CD4-positive, CD25-positive, alpha-beta regulatory T cell (primary cell): ENCODE measurements at regions not wholly inside any gene's neighbourhood (a gene's known extent, or its start where the extent isn't known, plus 50 kb on each side); places are given as distances from the start of the nearest gene placed in this dataset.

Experiments
- ATAC-seq, 2 donors: fragments of 150-1000 bp; cut with Tn5 transposase; one replicate each; pipeline ENCODE4 v1.10.0; 2021; ENCODE audit warnings: low read depth in 2 of 2, moderate number of reproducible peaks in 2 of 2, moderate library complexity in 1 of 2
- DNase-seq, 3 donors: peaks; one replicate each; pipeline versions ENCODE4 v3.0.0 to v3.0.0-alpha.2; 2012 to 2022; ENCODE audit warnings: mixed read lengths in 1 of 3
- H3K27ac ChIP-seq: one replicate; pipeline ENCODE4 v1.7.0; 2013; ENCODE audit warnings: mild to moderate bottlenecking, low read length; ENCODE audit not compliant: insufficient read depth, poor library complexity, severe bottlenecking
- H3K27me3 ChIP-seq: one replicate; pipeline ENCODE4 v1.7.0; 2013; ENCODE audit warnings: low read length; ENCODE audit not compliant: control insufficient read depth, insufficient read depth
- H3K36me3 ChIP-seq: one replicate; pipeline ENCODE4 v1.7.0; 2013; ENCODE audit warnings: mild to moderate bottlenecking, low read length, moderate library complexity; ENCODE audit not compliant: control insufficient read depth, insufficient read depth
- H3K4me1 ChIP-seq: 2 replicates; pipeline ENCODE4 v1.7.0; 2013; ENCODE audit warnings: mild to moderate bottlenecking, low read length; ENCODE audit not compliant: insufficient read depth, control insufficient read depth, poor library complexity, severe bottlenecking
- H3K4me3 ChIP-seq: one replicate; pipeline ENCODE4 v1.7.0; 2013; ENCODE audit warnings: low read depth, mild to moderate bottlenecking, low read length, moderate library complexity
- H3K9me3 ChIP-seq, 2 experiments: 1 replicate in 1 of 2; 2 replicates in 1 of 2; pipeline ENCODE4 v1.7.0; 2013; ENCODE audit warnings: low read length in 2 of 2, mild to moderate bottlenecking in 1 of 2, moderate library complexity in 1 of 2; ENCODE audit not compliant: control insufficient read depth in 2 of 2
- H3K27ac Mint-ChIP-seq, 3 donors: one replicate each; pipeline ENCODE4 v1.8.0; 2020 to 2022; ENCODE audit warnings: mild to moderate bottlenecking in 3 of 3, mixed read lengths in 3 of 3, moderate library complexity in 2 of 3
- H3K27me3 Mint-ChIP-seq: one replicate; pipeline ENCODE4 v1.8.0; 2022; ENCODE audit warnings: mild to moderate bottlenecking, mixed read lengths
- H3K36me3 Mint-ChIP-seq: one replicate; pipeline ENCODE4 v1.8.0; 2020; ENCODE audit warnings: mixed read lengths
- H3K4me1 Mint-ChIP-seq, 4 donors: one replicate each; pipeline ENCODE4 v1.8.0; 2020 to 2022; ENCODE audit warnings: mixed read lengths in 4 of 4, mild to moderate bottlenecking in 1 of 4
- H3K4me3 Mint-ChIP-seq, 4 donors: one replicate each; pipeline ENCODE4 v1.8.0; 2020 to 2022; ENCODE audit warnings: mild to moderate bottlenecking in 4 of 4, mixed read lengths in 4 of 4, moderate library complexity in 3 of 4
- H3K9me3 Mint-ChIP-seq, 7 donors: one replicate each; pipeline ENCODE4 v1.8.0; 2020 to 2022; ENCODE audit warnings: mixed read lengths in 7 of 7, mild to moderate bottlenecking in 3 of 7, moderate library complexity in 2 of 7

DNA sequence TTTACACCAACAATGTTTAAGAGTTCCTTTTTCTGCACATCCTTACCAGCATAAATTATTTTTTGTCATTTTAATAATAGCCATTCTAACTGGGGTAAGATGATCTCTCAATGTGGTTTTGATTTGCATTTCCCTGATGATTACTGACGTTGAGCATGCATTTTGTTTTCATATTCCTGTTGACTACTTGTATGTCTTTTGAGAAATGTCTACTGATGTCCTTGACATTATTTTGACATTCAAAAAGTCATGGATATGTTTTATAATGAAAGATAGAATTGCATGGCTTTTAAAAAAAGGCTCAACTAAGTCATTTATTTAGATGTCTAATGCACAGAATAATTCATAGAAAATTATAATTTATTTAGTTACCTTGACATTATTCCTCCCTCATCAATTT lies 381.6 kb upstream of the C9orf72 start:
- Histone ChIP-seq H3K27ac (no peak overlapping the region), H3K4me1 (no peaks in the 10 kb centered on the region), H3K9me3 (no peaks in the 10 kb centered on the region), H3K36me3 (no peaks in the 10 kb centered on the region), H3K4me3 (no peak overlapping the region), H3K27me3 (no peaks in the 10 kb centered on the region)
- Mint-ChIP-seq H3K36me3 (no peaks in the 10 kb centered on the region), H3K27me3 (no peaks in the 10 kb centered on the region), H3K27ac (no peak overlapping the region), H3K4me1 (no peaks in the 10 kb centered on the region), H3K4me3 (no peak overlapping the region), H3K9me3 (peaks cover 0 to 8% (median 0%) of the 10 kb centered on the region in 7 donors)
- ATAC-seq (no peak), DNase-seq (no peak)

- peaks cover 0 to 5% (median 2%) of the 10 kb centered on the region in 7 donors for H3K9me3 Mint-ChIP-seq
Measured at GRCh38 chr9:27963836-27964235, 390.6 kb upstream of the C9orf72 start.

DNA sequence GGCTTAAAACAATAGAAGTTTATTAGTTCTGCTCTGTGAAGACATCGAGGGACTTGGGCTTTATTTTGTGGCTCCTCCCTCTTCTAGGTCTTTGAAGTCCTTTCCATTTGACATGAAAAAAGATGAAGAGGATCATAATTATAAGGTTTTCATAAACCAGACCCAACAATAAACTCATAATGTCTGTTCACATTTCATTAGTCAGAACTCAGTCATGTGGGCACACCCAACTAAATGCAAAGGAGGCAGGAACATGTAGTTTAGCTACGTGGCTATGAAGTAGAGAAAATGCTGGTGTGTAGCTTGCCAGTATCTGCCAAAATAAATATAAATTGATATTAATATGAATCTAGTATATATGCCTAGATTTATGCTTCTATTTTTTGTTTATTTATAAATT lies 393.9 kb upstream of the C9orf72 start:
- ATAC-seq = no peak
- peaks cover 0 to 5% (median 2%) of the 10 kb centered on the region in 7 donors for H3K9me3 Mint-ChIP-seq

More at GRCh38 chr9:27963836-27964235, 390.6 kb upstream of the C9orf72 start:
- Histone ChIP-seq H3K36me3 (no peaks in the 10 kb centered on the region), H3K4me3 (no peak overlapping the region), H3K9me3 (no peaks in the 10 kb centered on the region), H3K27me3 (no peaks in the 10 kb centered on the region), H3K4me1 (no peaks in the 10 kb centered on the region), H3K27ac (no peak overlapping the region)
- no peaks in the 10 kb centered on the region for H3K36me3 Mint-ChIP-seq
- no peak overlapping the region for H3K27ac Mint-ChIP-seq
- ATAC-seq = no peak
- no peak overlapping the region for H3K4me3 Mint-ChIP-seq
- H3K4me1 Mint-ChIP-seq = no peaks in the 10 kb centered on the region
- no peak for DNase-seq
- H3K27me3 Mint-ChIP-seq = no peaks in the 10 kb centered on the region

GRCh38 chr9:27977931-27978330 lies 404.6 kb upstream of the C9orf72 start:
- DNase-seq (no peak), ATAC-seq (no peak)
- Mint-ChIP-seq H3K9me3 (peaks cover 0 to 2% (median 0%) of the 10 kb centered on the region in 7 donors), H3K4me3 (no peak overlapping the region), H3K36me3 (no peaks in the 10 kb centered on the region), H3K27me3 (no peaks in the 10 kb centered on the region), H3K27ac (no peak overlapping the region), H3K4me1 (no peaks in the 10 kb centered on the region)
- Histone ChIP-seq H3K4me1 (no peaks in the 10 kb centered on the region), H3K27ac (no peak overlapping the region), H3K9me3 (no peaks in the 10 kb centered on the region), H3K27me3 (no peaks in the 10 kb centered on the region), H3K4me3 (no peak overlapping the region), H3K36me3 (no peaks in the 10 kb centered on the region)

More for the DNA sequence above, 393.9 kb upstream of the C9orf72 start:
- DNase-seq = no peak
- Histone ChIP-seq H3K27me3 (no peaks in the 10 kb centered on the region), H3K4me3 (no peak overlapping the region), H3K4me1 (no peaks in the 10 kb centered on the region), H3K27ac (no peak overlapping the region), H3K36me3 (no peaks in the 10 kb centered on the region), H3K9me3 (no peaks in the 10 kb centered on the region)
- H3K36me3 Mint-ChIP-seq = no peaks in the 10 kb centered on the region
- H3K4me1 Mint-ChIP-seq = no peaks in the 10 kb centered on the region
- no peaks in the 10 kb centered on the region for H3K27me3 Mint-ChIP-seq
- no peak overlapping the region for H3K27ac Mint-ChIP-seq
- no peak overlapping the region for H3K4me3 Mint-ChIP-seq

GRCh38 chr9:27985714-27986113 lies 412.4 kb upstream of the C9orf72 start:
- no peak overlapping the region for H3K27ac Mint-ChIP-seq
- no peaks in the 10 kb centered on the region for H3K36me3 ChIP-seq
- H3K4me3 Mint-ChIP-seq = no peak overlapping the region
- ATAC-seq (no peak), DNase-seq (no peak)
- H3K27me3 ChIP-seq = no peaks in the 10 kb centered on the region
- H3K27me3 Mint-ChIP-seq = no peaks in the 10 kb centered on the region
- peaks cover 0 to 12% (median 4%) of the 10 kb centered on the region in 7 donors for H3K9me3 Mint-ChIP-seq
- H3K27ac ChIP-seq = no peak overlapping the region
- H3K4me1 Mint-ChIP-seq = no peaks in the 10 kb centered on the region
- H3K4me1 ChIP-seq = no peaks in the 10 kb centered on the region
- H3K4me3 ChIP-seq = no peak overlapping the region
- no peaks in the 10 kb centered on the region for H3K36me3 Mint-ChIP-seq
- no peaks in the 10 kb centered on the region for H3K9me3 ChIP-seq

DNA sequence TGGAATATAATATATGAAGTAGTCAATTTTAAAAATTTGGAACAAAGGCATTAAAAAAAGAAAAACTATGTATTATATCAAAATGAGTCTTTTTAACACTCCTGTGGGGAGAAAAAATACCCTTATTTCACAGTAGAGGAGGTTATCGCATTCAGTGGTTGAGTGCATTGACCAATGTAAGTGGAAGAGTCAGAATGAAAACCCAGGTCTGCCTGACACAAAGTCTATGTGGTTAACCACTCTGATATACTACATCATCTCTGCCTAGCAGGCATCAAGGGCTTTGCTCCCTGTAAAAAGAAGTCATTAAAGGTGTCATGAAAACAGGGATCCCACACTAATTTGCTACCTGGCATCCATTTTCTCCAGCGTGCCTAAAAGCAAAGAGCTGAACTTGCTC lies 417.2 kb upstream of the C9orf72 start:
- Histone ChIP-seq H3K36me3 (no peaks in the 10 kb centered on the region), H3K27ac (no peak overlapping the region), H3K4me3 (no peak overlapping the region), H3K27me3 (no peaks in the 10 kb centered on the region), H3K9me3 (no peaks in the 10 kb centered on the region), H3K4me1 (no peaks in the 10 kb centered on the region)
- no peak overlapping the region for H3K27ac Mint-ChIP-seq
- no peak for DNase-seq
- H3K4me1 Mint-ChIP-seq = no peaks in the 10 kb centered on the region
- H3K4me3 Mint-ChIP-seq = no peak overlapping the region
- H3K9me3 Mint-ChIP-seq = peaks cover 0 to 9% (median 4%) of the 10 kb centered on the region in 7 donors
- no peaks in the 10 kb centered on the region for H3K36me3 Mint-ChIP-seq
- H3K27me3 Mint-ChIP-seq = no peaks in the 10 kb centered on the region
- no peak for ATAC-seq

- Mint-ChIP-seq H3K36me3 (no peaks in the 10 kb centered on the region), H3K27me3 (no peaks in the 10 kb centered on the region), H3K4me1 (no peaks in the 10 kb centered on the region), H3K9me3 (peaks cover 0 to 8% (median 2%) of the 10 kb centered on the region in 7 donors), H3K27ac (no peak overlapping the region), H3K4me3 (no peak overlapping the region)
- no peak for DNase-seq
- H3K9me3 ChIP-seq = no peaks in the 10 kb centered on the region
- no peak overlapping the region for H3K27ac ChIP-seq
- no peak overlapping the region for H3K4me3 ChIP-seq
- no peaks in the 10 kb centered on the region for H3K4me1 ChIP-seq
- no peaks in the 10 kb centered on the region for H3K36me3 ChIP-seq
- no peak for ATAC-seq
- H3K27me3 ChIP-seq = no peaks in the 10 kb centered on the region
Measured at GRCh38 chr9:27991221-27991620, 417.9 kb upstream of the C9orf72 start.

- no peak for DNase-seq
- H3K27ac Mint-ChIP-seq = no peak overlapping the region
- no peak for ATAC-seq
- H3K4me3 Mint-ChIP-seq = no peak overlapping the region
- Histone ChIP-seq H3K27me3 (no peaks in the 10 kb centered on the region), H3K4me1 (no peaks in the 10 kb centered on the region), H3K27ac (no peak overlapping the region), H3K36me3 (no peaks in the 10 kb centered on the region), H3K9me3 (no peaks in the 10 kb centered on the region), H3K4me3 (no peak overlapping the region)
- peaks cover 0 to 10% (median 3%) of the 10 kb centered on the region in 7 donors for H3K9me3 Mint-ChIP-seq
- H3K27me3 Mint-ChIP-seq = no peaks in the 10 kb centered on the region
- no peaks in the 10 kb centered on the region for H3K4me1 Mint-ChIP-seq
- no peaks in the 10 kb centered on the region for H3K36me3 Mint-ChIP-seq
Measured at GRCh38 chr9:28001096-28001495, 427.8 kb upstream of the C9orf72 start.
